OCI-LY1 (cell line): ENCODE measurements at regions not wholly inside any gene's neighbourhood (a gene's known extent, or its start where the extent isn't known, plus 50 kb on each side); places are given as distances from the start of the nearest gene placed in this dataset.

Experiments
- H2AFZ ChIP-seq: fragments of 200-600 bp; sonication (generic), shearing (Covaris generic); 2 replicates; pipeline ENCODE4 v1.6.0; 2014; ENCODE audit warnings: antibody characterized with exemption, mild to moderate bottlenecking, low read length
- H3F3A ChIP-seq: fragments of 200-600 bp; sonication (generic), shearing (Covaris generic); 2 replicates; pipeline ENCODE4 v1.6.0; 2014; ENCODE audit warnings: mild to moderate bottlenecking, antibody characterized with exemption, low read length, moderate library complexity; ENCODE audit not compliant: insufficient read depth
- H3K27ac ChIP-seq: fragments of 200-600 bp; sonication (generic); 2 replicates; pipeline ENCODE4 v1.5.1; 2014; ENCODE audit warnings: low read length, mixed run types, mild to moderate bottlenecking, low read depth; ENCODE audit not compliant: poor library complexity, severe bottlenecking
- H3K27me3 ChIP-seq: fragments of 200-600 bp; sonication (generic); 2 replicates; pipeline ENCODE4 v1.6.0; 2014; ENCODE audit warnings: antibody characterized with exemption, mild to moderate bottlenecking, low read length, moderate library complexity; ENCODE audit not compliant: insufficient read depth
- H3K36me3 ChIP-seq: fragments of 200-600 bp; sonication (generic); 2 replicates; pipeline ENCODE4 v1.6.1; 2014; ENCODE audit warnings: mild to moderate bottlenecking, antibody characterized with exemption, low read length, moderate library complexity, mixed read lengths; ENCODE audit not compliant: insufficient read depth
- H3K4me1 ChIP-seq: fragments of 200-600 bp; sonication (generic); 2 replicates; pipeline ENCODE4 v1.5.1; 2014; ENCODE audit warnings: mild to moderate bottlenecking, low read length, moderate library complexity; ENCODE audit not compliant: insufficient read depth, severe bottlenecking
- H3K4me2 ChIP-seq: fragments of 200-600 bp; sonication (generic), shearing (Covaris generic); 2 replicates; pipeline ENCODE4 v1.6.1; 2014; ENCODE audit warnings: low read length
- H3K4me3 ChIP-seq: fragments of 200-600 bp; sonication (generic); 2 replicates; pipeline ENCODE4 v1.5.1; 2014; ENCODE audit warnings: low read length, low read depth, mild to moderate bottlenecking, mixed read lengths; ENCODE audit not compliant: poor library complexity, severe bottlenecking
- H3K79me2 ChIP-seq: fragments of 200-600 bp; shearing (Covaris generic); 2 replicates; pipeline ENCODE4 v1.6.1; 2016; ENCODE audit warnings: mixed run types, low read length, mixed read lengths; ENCODE audit not compliant: insufficient read depth
- H3K9ac ChIP-seq: fragments of 200-600 bp; sonication (generic), shearing (Covaris generic); 2 replicates; pipeline ENCODE4 v1.6.1; 2014; ENCODE audit warnings: mild to moderate bottlenecking, low read length, mixed read lengths
- H3K9me2 ChIP-seq: fragments of 200-600 bp; sonication (generic), shearing (Covaris generic); 2 replicates; pipeline ENCODE4 v1.6.1; 2014; ENCODE audit warnings: low read depth, mild to moderate bottlenecking, low read length, mixed read lengths
- H3K9me3 ChIP-seq: fragments of 200-600 bp; shearing (Covaris generic); 2 replicates; pipeline ENCODE4 v1.6.1; 2014; ENCODE audit warnings: low read length, mixed read lengths
- H4K20me1 ChIP-seq: fragments of 200-600 bp; sonication (generic), shearing (Covaris generic); 2 replicates; pipeline ENCODE4 v1.6.0; 2016; ENCODE audit warnings: mild to moderate bottlenecking, low read length; ENCODE audit not compliant: insufficient read depth
- EZH2 ChIP-seq: fragments of 200-600 bp; sonication (generic), shearing (Covaris generic); IDR thresholded peaks from 2 replicates; pipeline ENCODE4 v1.8.0; 2017; ENCODE audit warnings: borderline replicate concordance, mixed run types, mild to moderate bottlenecking, antibody characterized with exemption, low read length, moderate library complexity, mixed read lengths
- TF ChIP-seq, protein P1 (sequence below): fragments of 200-600 bp; sonication (generic), shearing (Covaris generic); IDR thresholded peaks from 2 replicates; pipeline ENCODE4 v1.5.1; 2017; ENCODE audit warnings: mild to moderate bottlenecking, antibody characterized with exemption, low read length, moderate library complexity, mixed read lengths

DNA sequence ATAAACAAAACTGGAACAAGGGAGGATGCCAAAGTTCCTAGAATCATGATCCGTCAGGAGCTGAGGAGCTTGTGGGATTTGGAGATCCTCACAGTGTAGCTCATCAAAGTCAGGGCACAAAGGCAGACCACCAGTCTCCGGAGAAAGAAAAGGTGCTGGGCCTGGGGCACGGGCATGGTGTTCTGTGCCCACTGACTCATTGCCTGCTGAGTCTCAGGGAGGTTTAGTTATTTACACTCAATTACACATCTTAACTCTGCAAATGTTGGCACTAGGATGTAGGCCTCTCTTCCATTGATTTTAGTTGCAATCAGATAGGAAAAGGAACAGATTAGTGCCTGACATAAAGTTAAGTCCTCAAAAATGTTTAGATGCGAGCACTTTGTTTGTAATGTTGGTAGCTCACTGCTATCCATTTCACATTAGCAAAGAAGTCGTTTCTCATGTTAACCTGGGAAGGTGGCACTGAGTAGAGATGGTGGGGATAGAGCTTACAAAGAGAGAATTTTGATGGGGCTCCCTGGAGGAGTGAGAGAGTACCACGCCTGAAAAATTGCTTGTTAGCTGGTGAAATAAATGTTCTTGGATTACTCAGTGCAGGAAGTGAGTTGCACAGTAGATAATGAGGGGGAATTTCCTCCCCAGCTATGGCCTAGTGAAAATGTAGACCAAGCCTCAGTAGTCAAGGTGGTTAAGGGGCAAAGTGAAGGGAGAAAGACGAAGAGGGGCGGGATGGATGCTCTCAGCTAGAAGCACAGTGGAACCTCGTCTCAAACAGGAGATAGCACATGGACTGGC is 109.5 kb upstream of the CD180 start:
- Histone ChIP-seq H2AFZ (no peak overlapping the region), H3K4me1 (no peaks in the 10 kb centered on the region)

DNA sequence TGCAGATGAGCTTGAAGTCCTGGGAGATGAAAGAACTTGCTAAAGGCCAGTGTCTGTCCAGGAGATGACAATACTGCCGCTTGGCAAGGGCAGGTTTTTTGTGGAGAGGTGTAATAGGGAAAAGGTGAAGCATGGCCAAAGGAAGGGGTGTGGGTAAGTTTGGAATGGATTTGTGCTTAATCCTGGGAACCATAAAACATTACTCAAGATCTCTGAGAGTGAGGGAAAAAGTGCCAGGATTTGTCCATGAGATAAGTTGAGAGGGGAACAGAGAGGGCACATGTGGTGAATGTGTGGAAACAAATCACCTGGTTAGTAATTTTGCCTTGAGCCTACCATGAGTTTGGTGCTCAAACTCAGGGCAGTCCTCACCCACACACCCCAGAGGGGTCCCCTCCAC is 108.8 kb upstream of the CD180 start:
- H3K36me3 ChIP-seq, result no peaks in the 10 kb centered on the region
- no peaks in the 10 kb centered on the region for H3K9me2 ChIP-seq
- H4K20me1 ChIP-seq, result no peaks in the 10 kb centered on the region
- TF ChIP-seq EZH2, result no peak
- TF ChIP-seq, protein P1, sequence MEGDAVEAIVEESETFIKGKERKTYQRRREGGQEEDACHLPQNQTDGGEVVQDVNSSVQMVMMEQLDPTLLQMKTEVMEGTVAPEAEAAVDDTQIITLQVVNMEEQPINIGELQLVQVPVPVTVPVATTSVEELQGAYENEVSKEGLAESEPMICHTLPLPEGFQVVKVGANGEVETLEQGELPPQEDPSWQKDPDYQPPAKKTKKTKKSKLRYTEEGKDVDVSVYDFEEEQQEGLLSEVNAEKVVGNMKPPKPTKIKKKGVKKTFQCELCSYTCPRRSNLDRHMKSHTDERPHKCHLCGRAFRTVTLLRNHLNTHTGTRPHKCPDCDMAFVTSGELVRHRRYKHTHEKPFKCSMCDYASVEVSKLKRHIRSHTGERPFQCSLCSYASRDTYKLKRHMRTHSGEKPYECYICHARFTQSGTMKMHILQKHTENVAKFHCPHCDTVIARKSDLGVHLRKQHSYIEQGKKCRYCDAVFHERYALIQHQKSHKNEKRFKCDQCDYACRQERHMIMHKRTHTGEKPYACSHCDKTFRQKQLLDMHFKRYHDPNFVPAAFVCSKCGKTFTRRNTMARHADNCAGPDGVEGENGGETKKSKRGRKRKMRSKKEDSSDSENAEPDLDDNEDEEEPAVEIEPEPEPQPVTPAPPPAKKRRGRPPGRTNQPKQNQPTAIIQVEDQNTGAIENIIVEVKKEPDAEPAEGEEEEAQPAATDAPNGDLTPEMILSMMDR, result no peak
- no peaks in the 10 kb centered on the region for H3F3A ChIP-seq
- H3K79me2 ChIP-seq, result no peaks in the 10 kb centered on the region
- no peak overlapping the region for H3K9ac ChIP-seq
- no peak overlapping the region for H3K27ac ChIP-seq
- H3K27me3 ChIP-seq, result no peaks in the 10 kb centered on the region
- H3K9me3 ChIP-seq, result no peaks in the 10 kb centered on the region
- no peak overlapping the region for H2AFZ ChIP-seq
- H3K4me3 ChIP-seq, result no peak overlapping the region
- no peaks in the 10 kb centered on the region for H3K4me1 ChIP-seq
- no peak overlapping the region for H3K4me2 ChIP-seq

More for the DNA sequence above, 109.5 kb upstream of the CD180 start:
- Histone ChIP-seq H3K27ac (no peak overlapping the region), H3K4me3 (no peak overlapping the region), H3K9me3 (no peaks in the 10 kb centered on the region), H4K20me1 (no peaks in the 10 kb centered on the region), H3K9me2 (no peaks in the 10 kb centered on the region), H3K27me3 (no peaks in the 10 kb centered on the region), H3F3A (no peaks in the 10 kb centered on the region), H3K79me2 (no peaks in the 10 kb centered on the region), H3K36me3 (no peaks in the 10 kb centered on the region), H3K9ac (no peak overlapping the region), H3K4me2 (no peak overlapping the region)
- no peak for TF ChIP-seq EZH2
- TF ChIP-seq, protein P1, result no peak

DNA sequence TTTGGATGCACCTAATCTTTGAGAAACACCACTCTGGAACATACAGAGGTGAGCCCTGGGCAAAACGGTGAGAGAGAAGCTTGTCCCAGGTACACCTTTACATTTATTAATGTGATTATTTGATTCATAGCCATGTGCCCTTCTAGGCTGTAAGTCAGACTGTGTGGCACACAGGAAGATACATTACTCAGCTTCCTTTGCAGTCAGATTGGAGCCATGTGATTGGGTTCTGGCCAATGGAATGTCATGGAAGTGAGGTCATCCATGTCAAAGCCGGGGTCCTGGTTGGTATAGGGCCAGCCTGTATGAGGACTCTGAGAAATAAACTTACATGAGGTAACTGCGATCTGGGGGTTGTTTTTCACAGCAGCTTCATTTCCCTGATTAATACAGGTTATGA is 106.8 kb upstream of the CD180 start:
- no peaks in the 10 kb centered on the region for H3K79me2 ChIP-seq
- no peaks in the 10 kb centered on the region for H3K4me1 ChIP-seq
- H3K4me3 ChIP-seq, result no peak overlapping the region
- H4K20me1 ChIP-seq, result no peaks in the 10 kb centered on the region
- H3K9me3 ChIP-seq, result no peaks in the 10 kb centered on the region
- H2AFZ ChIP-seq, result no peak overlapping the region
- no peaks in the 10 kb centered on the region for H3K27me3 ChIP-seq
- no peaks in the 10 kb centered on the region for H3F3A ChIP-seq
- no peak overlapping the region for H3K9ac ChIP-seq
- H3K9me2 ChIP-seq, result no peaks in the 10 kb centered on the region
- no peaks in the 10 kb centered on the region for H3K36me3 ChIP-seq
- TF ChIP-seq EZH2, result no peak
- TF ChIP-seq, protein P1, result no peak
- no peak overlapping the region for H3K27ac ChIP-seq
- H3K4me2 ChIP-seq, result no peak overlapping the region
